SK-N-SH treated with all-trans-retinoic acid at 6 μM for 48 hours (cell line): ENCODE measurements at regions not wholly inside any gene's neighbourhood (a gene's known extent, or its start where the extent isn't known, plus 50 kb on each side); places are given as distances from the start of the nearest gene placed in this dataset.

Experiments
- GLIS3 ChIP-seq: fragments of 250-450 bp; sonication (Bioruptor Pico); IDR thresholded peaks from 2 replicates; pipeline ENCODE4 v1.5.0; 2020; ENCODE audit warnings: mild to moderate bottlenecking, moderate library complexity
- ISL1 ChIP-seq: fragments of 250-450 bp; sonication (Bioruptor Pico); IDR thresholded peaks from 2 replicates; pipeline ENCODE4 v2.1.2; 2022; ENCODE audit warnings: mild to moderate bottlenecking, moderate library complexity
- PATZ1 ChIP-seq: fragments of 250-450 bp; sonication (Bioruptor Pico); IDR thresholded peaks from 2 replicates; pipeline ENCODE4 v1.8.0; 2020; ENCODE audit warnings: mild to moderate bottlenecking, moderate library complexity, borderline replicate concordance
- TOX ChIP-seq: fragments of 250-450 bp; sonication (Bioruptor Pico); IDR thresholded peaks from 2 replicates; pipeline ENCODE4 v1.8.0; 2021; ENCODE audit warnings: mild to moderate bottlenecking, moderate library complexity, borderline replicate concordance
- ZNF8 ChIP-seq: fragments of 450-650 bp; formaldehyde crosslinking; IDR thresholded peaks from 2 replicates; pipeline ENCODE4 v1.5.0; 2020; ENCODE audit warnings: mild to moderate bottlenecking, moderate library complexity

- TF ChIP-seq PATZ1 = no peak
- TF ChIP-seq GLIS3 (CRISPR knock-in tag) = no peak
- TF ChIP-seq TOX (CRISPR knock-in tag) = no peak
- no peak for TF ChIP-seq ISL1 (CRISPR knock-in tag)
- no peak for TF ChIP-seq ZNF8 (CRISPR knock-in tag)
Observed at GRCh38 chr15:72847806-72848205, 64.2 kb upstream of the ADPGK start.
